ENCODE measurements at regions not wholly inside any gene's neighbourhood (a gene's known extent, or its start where the extent isn't known, plus 50 kb on each side); places are given as distances from the start of the nearest gene placed in this dataset.
"Not testable (repeated sequence)": the region's sequence is repeated elsewhere in the genome, so short reads cannot be mapped to it uniquely, and the experiment has no call there.

- TF ChIP-seq POLR2AphosphoS2 (IDR thresholded peaks at IDR 0.05; ENCODE audit: low read length); SMARCA5 (IDR thresholded peaks at IDR 0.05); RBFOX2 (IDR thresholded peaks at IDR 0.05; ENCODE audit: low read depth, low read length); CXXC5 (CRISPR knock-in tag; IDR thresholded peaks at IDR 0.05); BCLAF1 (IDR thresholded peaks at IDR 0.05; ENCODE audit: borderline replicate concordance in 1 of 2, control insufficient read depth in 1 of 2, low read depth in 2 of 2, low read length in 1 of 2); HNRNPL (IDR thresholded peaks at IDR 0.05; ENCODE audit: low read depth, low read length); EZH2 (IDR thresholded peaks at IDR 0.05; ENCODE audit: borderline replicate concordance, low read depth, low read length); ZFX (CRISPR knock-in tag; IDR thresholded peaks at IDR 0.05); HDAC1 (IDR thresholded peaks at IDR 0.05); POLR2G (IDR thresholded peaks at IDR 0.05; ENCODE audit: low read depth, low read length); CTCF (IDR thresholded peaks at IDR 0.05 in 2 of 3, conservative IDR thresholded peaks at IDR 0.05 in 1 of 3; ENCODE audit: insufficient read depth in 2 of 3, low read depth in 1 of 3, low read length in 3 of 3): not testable (repeated sequence)
These were observed 169.4 kb upstream of the SFSWAP start for GRCh38 chr12:131541512-131541911.
